Myocyte (in vitro differentiated cells): ENCODE measurements at regions not wholly inside any gene's neighbourhood (a gene's known extent, or its start where the extent isn't known, plus 50 kb on each side); places are given as distances from the start of the nearest gene placed in this dataset.
A peak's percentile ranks its signal among the peaks of the same experiment; 100 is the strongest.

Experiments
- DNase-seq: peaks from one replicate; pipeline ENCODE4 v3.0.0-alpha.2; 2012; ENCODE audit warnings: low read depth

GRCh38 chr7:155201325-155202087 lies 96.2 kb upstream of the INSIG1 start:
- DNase-seq, result no peak

GRCh38 chr7:155202106-155202871 lies 95.4 kb upstream of the INSIG1 start:
- no peak for DNase-seq

GRCh38 chr7:155203059-155203881 lies 94.4 kb upstream of the INSIG1 start:
- no peak for DNase-seq

GRCh38 chr7:155203882-155204691 lies 93.6 kb upstream of the INSIG1 start:
- DNase-seq, result no peak

- no peak for DNase-seq
Observed at GRCh38 chr7:155204744-155205367, 92.8 kb upstream of the INSIG1 start.

- DNase-seq, result peak; percentile 97
Observed at GRCh38 chr7:155205368-155206317, 92.0 kb upstream of the INSIG1 start.

GRCh38 chr7:155206318-155207020 lies 91.2 kb upstream of the INSIG1 start:
- DNase-seq, result peak; percentile 67

GRCh38 chr7:155207326-155208002 lies 90.2 kb upstream of the INSIG1 start:
- no peak for DNase-seq

- peak; percentile 47 for DNase-seq
Observed at GRCh38 chr7:155208681-155209477, 88.8 kb upstream of the INSIG1 start.

GRCh38 chr7:155209478-155210319 lies 88.0 kb upstream of the INSIG1 start:
- no peak for DNase-seq

- DNase-seq, result no peak
Observed at GRCh38 chr7:155210356-155210755, 87.3 kb upstream of the INSIG1 start.

GRCh38 chr7:155211173-155211572 lies 86.5 kb upstream of the INSIG1 start:
- no peak for DNase-seq

- no peak for DNase-seq
Observed at GRCh38 chr7:155211761-155212160, 85.9 kb upstream of the INSIG1 start.

GRCh38 chr7:155212301-155213015 lies 85.2 kb upstream of the INSIG1 start:
- DNase-seq, result no peak

GRCh38 chr7:155213385-155213784 lies 84.3 kb upstream of the INSIG1 start:
- DNase-seq, result peak; percentile 35
